Neural progenitor cell (in vitro differentiated cells): ENCODE measurements at regions not wholly inside any gene's neighbourhood (a gene's known extent, or its start where the extent isn't known, plus 50 kb on each side); places are given as distances from the start of the nearest gene placed in this dataset.

ENCODE experiments used
- EZH2 ChIP-seq: fragments of 200-600 bp; sonication (generic); IDR thresholded peaks from 2 replicates; pipeline ENCODE4 v1.6.1; 2017; ENCODE audit warnings: antibody characterized with exemption, mild to moderate bottlenecking, moderate library complexity
- TF ChIP-seq, protein P1 (sequence below): fragments of 200-600 bp; sonication (generic); IDR thresholded peaks from 2 replicates; pipeline ENCODE4 v1.5.1; 2017; ENCODE audit warnings: antibody characterized with exemption, mild to moderate bottlenecking

DNA sequence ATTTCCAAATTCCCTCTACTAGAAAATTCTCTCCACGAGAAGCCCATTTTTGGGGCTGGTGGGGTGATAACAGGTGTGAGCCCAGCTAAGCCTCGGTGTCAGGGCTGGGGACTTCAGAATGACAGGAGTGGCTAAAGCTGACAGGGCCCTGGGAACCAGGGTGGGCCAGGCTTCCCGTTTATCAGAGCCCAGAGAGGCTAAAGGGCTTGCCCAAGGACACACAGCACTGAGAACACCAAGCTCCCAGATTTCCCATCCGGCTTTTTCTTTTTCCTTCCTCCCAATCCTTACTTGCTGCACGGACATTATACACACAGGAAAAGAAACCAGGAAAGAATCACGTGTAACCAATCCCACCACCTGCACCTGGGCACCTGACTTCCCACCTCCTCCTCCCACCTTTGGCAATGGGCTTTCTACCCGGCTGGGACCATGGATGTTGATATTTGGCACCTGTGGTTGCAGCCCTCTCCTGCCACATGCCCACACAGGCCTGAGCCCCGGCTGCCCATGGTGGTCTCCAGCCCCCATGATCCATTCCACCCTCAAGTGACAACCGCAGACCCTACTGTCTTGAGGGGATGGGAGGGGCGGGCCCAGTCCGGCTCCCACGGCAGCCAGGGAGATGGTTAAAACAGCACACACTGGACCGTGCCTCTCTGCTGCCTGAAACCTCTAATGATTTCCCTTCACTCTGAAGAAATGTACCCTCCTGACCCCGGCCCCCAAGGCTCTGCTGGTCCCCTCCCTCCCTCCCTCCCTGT lies 78.9 kb downstream of the ENGASE start:
- TF ChIP-seq, protein P1, sequence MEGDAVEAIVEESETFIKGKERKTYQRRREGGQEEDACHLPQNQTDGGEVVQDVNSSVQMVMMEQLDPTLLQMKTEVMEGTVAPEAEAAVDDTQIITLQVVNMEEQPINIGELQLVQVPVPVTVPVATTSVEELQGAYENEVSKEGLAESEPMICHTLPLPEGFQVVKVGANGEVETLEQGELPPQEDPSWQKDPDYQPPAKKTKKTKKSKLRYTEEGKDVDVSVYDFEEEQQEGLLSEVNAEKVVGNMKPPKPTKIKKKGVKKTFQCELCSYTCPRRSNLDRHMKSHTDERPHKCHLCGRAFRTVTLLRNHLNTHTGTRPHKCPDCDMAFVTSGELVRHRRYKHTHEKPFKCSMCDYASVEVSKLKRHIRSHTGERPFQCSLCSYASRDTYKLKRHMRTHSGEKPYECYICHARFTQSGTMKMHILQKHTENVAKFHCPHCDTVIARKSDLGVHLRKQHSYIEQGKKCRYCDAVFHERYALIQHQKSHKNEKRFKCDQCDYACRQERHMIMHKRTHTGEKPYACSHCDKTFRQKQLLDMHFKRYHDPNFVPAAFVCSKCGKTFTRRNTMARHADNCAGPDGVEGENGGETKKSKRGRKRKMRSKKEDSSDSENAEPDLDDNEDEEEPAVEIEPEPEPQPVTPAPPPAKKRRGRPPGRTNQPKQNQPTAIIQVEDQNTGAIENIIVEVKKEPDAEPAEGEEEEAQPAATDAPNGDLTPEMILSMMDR: no peak
- no peak for TF ChIP-seq EZH2
